ENCODE measurements at regions not wholly inside any gene's neighbourhood (a gene's known extent, or its start where the extent isn't known, plus 50 kb on each side); places are given as distances from the start of the nearest gene placed in this dataset.

DNA sequence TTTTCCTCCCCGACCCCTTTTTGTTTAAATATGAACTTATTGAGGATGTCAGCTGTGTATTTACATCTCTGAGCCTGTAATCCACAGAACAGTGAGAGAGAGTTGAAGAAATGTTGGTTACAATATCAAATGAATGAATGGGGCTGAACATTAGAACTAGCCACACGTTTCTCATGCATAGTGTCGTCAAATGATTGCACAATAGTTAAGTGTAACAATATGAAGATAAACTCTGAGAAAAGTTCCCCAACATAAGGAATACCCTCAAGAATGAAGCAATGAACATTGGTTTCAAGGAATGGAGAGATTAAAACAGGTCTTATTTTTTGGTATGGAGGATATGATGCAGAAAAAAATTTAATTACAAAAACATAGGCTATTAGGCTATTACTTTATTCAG lies 100.5 kb upstream of the DTNBP1 start:
- TF ChIP-seq, protein P1, sequence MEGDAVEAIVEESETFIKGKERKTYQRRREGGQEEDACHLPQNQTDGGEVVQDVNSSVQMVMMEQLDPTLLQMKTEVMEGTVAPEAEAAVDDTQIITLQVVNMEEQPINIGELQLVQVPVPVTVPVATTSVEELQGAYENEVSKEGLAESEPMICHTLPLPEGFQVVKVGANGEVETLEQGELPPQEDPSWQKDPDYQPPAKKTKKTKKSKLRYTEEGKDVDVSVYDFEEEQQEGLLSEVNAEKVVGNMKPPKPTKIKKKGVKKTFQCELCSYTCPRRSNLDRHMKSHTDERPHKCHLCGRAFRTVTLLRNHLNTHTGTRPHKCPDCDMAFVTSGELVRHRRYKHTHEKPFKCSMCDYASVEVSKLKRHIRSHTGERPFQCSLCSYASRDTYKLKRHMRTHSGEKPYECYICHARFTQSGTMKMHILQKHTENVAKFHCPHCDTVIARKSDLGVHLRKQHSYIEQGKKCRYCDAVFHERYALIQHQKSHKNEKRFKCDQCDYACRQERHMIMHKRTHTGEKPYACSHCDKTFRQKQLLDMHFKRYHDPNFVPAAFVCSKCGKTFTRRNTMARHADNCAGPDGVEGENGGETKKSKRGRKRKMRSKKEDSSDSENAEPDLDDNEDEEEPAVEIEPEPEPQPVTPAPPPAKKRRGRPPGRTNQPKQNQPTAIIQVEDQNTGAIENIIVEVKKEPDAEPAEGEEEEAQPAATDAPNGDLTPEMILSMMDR (conservative IDR thresholded peaks at IDR 0.05): no peak
- TF ChIP-seq ZFX (IDR thresholded peaks at IDR 0.05): no peak
